NCI-H2227 treated with DMSO at 0.1 percent for 48 hours (cell line): ENCODE measurements at regions not wholly inside any gene's neighbourhood (a gene's known extent, or its start where the extent isn't known, plus 50 kb on each side); places are given as distances from the start of the nearest gene placed in this dataset.

ENCODE experiments used
- DNase-seq: peaks from one replicate; lab custom pipeline; 2025; lab: John Stamatoyannopoulos, UW

DNA sequence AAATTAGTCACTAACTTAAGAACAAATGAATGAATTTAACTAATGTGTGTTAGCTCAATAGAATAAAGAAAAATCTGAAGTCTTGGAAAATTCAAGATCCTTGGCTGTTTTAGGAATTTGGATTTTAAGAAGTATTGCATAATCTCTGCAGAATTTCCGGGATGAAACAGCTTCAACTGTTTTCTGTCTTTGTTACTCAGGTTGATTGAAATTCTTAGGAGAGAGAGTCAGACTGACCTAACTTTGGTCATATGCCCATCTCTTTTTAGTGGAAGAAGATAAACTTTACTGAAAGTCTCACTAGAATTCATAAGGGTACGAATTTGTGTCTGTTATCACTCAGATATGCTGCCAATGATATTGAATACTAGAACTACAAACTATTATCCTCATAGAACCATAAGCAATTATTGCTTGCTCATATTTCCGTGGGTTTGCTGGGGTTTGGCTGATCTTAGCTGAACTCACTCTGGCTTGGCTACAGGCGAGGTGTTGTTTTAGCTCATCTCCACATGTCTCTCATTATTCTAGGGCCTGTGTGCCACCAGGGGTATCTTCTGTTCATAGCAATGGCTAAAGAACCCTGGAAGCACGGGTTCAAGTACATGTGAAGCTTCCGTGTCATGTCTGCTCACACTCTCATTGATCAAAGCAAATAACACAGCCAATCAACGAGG, 257.4 kb upstream of the NOVA1 start:
- DNase-seq: no peak

DNA sequence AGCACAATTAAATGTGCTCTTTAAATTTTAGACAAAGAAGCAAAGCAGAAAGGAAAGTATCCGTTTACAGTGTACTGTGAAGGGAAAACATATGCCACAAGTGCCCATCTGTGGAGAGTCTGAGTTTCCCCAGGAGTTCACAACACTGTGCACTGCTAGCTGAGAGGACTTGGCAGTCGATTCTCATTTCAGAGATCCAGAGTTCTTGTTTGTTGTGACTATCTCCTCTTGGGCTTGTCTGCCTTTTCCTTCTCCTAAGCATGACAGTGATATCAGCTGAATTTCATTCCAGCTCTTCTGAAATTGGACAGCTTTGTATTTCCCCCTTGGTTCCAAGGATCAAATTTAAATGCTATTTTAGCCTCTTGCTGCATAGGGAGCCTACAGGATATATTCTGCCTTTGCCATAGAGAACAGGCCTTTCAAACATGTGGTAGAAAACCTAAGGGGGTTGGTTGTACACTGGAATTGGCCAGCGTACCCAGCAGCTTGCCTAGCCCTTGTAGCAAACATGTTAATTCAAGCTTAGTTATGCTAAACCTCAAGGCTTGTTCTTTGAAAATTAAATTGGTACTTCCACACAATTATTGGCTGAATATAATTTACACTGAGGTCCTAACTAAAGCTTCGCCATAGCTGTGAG, 259.2 kb upstream of the NOVA1 start:
- DNase-seq: no peak

DNA sequence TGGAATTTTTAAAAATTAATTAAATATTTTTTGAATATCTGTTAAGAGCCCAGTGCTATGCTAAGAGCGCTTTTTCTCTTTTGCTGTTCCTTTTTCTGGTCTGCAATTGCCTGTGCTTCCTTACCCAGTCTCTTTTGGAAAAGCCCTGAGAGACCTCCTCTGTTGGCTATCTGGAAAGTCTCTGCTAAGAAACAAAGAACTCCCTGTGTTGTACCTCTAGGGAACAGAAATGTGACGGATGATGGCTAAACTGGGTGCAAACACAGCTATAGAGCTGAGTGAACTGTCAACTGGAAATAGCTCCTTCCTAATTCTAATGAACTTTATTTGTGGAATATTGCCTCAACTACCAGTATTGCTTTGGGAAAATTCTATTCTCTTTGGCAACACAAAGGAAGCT, 261.6 kb upstream of the NOVA1 start:
- DNase-seq: no peak

DNA sequence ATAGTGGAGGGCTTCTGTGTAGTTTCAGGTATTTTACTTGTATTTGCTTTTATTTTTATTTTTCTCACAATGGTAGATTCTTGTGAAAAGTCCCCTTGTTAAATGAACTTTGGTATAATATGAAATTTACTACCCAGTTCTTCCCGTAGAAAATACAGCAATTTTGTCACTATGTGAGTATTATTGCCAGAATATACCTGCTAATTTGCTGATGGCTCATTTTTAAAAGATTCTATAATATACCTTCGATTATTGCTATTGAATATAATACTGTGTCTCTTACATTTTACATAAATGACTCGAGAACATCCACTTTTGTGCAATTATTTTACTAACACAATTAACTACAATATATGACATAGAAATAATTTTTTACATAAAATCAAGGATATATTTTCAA, 262.3 kb upstream of the NOVA1 start:
- DNase-seq: no peak

- no peak for DNase-seq
These were observed 265.9 kb upstream of the NOVA1 start for GRCh38 chr14:26863736-26864135.

GRCh38 chr14:26866721-26867120, 268.9 kb upstream of the NOVA1 start:
- no peak for DNase-seq

GRCh38 chr14:26867171-26867757, 269.4 kb upstream of the NOVA1 start:
- DNase-seq: no peak

- DNase-seq: no peak
These were observed 272.3 kb upstream of the NOVA1 start for GRCh38 chr14:26870096-26870495.

- DNase-seq: peak; percentile 47
These were observed 273.1 kb upstream of the NOVA1 start for GRCh38 chr14:26870722-26871617.

- DNase-seq: no peak
These were observed 274.9 kb upstream of the NOVA1 start for GRCh38 chr14:26872515-26873361.

DNA sequence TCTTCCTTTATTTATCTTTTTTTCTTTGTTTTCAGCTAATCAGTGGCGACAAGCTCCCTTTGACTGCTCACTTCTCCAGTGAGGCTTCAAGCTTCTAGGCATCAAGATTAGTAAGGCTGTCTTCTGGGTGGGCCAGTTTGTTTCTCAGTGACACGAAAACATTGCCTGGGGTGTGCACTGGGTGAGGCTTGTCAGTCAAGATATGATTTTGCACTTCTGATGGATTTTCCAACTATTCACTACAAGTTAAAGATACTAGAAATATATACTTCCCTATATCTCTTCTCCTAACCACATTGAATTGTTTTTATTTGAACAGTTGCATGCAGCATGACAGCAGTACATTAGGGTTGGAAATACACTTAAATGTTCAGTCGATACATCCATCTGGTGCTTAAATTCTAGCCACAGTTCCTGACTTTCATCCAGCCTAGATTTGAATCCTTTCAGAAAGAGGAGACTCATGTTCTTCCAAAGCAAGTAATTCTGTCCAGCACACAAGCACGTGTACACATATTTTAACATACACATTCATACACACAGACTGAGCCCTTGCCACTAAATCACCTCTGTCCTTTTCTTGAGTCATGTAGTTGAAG, 275.6 kb upstream of the NOVA1 start:
- no peak for DNase-seq

DNA sequence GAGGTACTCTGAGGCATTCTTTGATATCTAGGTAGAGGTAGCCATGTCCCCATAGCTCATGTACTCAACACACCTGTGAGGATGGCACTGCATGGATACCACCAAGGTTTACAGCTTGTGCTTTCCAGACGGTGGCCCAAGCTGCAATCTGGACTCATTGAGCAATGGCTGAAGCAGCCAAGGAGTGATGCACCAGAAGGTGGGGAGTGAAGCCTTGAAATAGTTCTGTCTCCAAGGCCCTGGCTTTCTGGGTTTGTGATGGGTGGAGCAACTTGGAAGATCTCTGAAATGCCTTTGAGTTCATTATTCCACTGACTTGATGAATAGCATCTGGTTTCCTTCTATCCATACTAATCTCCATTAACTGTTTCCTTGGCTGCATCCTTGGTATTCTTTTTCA, 290.0 kb upstream of the NOVA1 start:
- no peak for DNase-seq

GRCh38 chr14:26888592-26888991, 290.8 kb upstream of the NOVA1 start:
- DNase-seq: no peak

- DNase-seq: no peak
These were observed 298.6 kb upstream of the NOVA1 start for GRCh38 chr14:26896447-26896846.

DNA sequence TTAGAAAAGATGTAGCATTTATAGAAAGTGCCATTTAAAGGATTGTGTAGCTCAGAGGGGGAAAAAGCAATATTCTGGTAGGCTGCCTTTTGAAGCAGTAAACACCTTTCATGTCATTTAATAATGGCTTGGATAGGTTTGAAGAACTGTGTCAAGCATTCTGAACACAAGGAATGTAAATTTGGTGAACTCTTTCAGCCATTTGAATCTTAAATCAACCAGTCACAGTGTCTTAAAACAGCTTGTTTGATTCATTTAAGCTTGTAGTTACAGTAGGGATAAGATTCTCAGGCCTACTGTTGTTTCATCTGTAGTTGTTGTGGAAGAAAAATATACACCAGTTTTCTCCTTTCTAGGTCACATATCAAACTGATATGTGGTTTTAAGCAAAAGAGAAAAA, 299.4 kb upstream of the NOVA1 start:
- DNase-seq: no peak

- peak; percentile 1 for DNase-seq
These were observed 307.4 kb upstream of the NOVA1 start for GRCh38 chr14:26905229-26905628.

GRCh38 chr14:26913786-26914185, 316.0 kb upstream of the NOVA1 start:
- no peak for DNase-seq

- no peak for DNase-seq
These were observed 319.3 kb upstream of the NOVA1 start for GRCh38 chr14:26917086-26917485.

DNA sequence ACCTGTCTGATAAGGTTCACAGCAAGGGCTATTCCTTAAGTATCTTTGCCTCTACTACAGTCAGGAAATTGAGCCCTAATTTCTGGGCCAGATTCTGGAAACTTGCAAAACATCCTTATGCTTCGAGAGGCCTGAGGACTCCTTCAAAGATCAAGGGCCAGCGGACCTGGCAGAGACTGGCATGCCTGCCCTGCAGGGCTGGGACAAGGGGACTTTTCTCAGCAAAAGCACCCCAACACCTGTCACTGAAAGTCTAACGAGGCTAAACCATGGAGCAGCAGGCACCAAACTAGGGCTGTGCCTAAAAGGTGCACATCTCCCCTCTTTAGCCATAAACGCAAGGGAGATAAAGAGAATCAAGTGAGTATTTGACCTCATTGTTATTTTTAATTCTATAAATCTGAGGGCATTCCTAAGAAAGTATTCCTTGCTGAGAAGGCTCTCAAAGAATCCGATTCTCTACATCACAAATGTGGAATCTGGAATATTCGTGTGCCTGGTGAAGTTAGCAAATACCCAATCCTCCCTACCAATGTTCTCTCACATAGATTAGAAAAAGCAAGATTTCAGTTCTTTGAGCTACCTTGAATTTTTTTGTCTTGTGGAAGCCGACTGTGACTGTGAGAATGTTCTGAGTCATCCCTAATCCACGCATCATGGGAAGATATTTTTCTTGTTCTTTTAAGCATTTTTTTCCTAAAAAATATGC, 328.2 kb upstream of the NOVA1 start:
- no peak for DNase-seq

DNA sequence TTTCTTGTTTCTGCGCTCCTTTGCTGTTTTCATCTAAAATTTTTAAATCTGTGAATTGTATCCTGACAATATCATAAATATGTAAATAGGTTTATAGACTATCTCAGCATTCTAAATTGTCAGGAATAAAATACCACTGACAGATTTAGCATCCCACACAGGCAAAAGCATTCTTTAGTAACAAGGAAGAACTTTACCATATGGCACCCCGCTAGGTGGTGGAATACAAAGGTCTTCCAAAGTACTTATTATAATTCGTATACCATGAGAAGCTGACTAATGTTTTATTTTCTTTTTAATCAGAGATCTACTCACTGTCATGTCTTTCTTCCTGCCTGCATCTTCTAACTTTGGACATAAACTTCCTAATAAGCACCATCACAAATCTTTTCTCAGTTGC, 328.8 kb upstream of the NOVA1 start:
- no peak for DNase-seq

DNA sequence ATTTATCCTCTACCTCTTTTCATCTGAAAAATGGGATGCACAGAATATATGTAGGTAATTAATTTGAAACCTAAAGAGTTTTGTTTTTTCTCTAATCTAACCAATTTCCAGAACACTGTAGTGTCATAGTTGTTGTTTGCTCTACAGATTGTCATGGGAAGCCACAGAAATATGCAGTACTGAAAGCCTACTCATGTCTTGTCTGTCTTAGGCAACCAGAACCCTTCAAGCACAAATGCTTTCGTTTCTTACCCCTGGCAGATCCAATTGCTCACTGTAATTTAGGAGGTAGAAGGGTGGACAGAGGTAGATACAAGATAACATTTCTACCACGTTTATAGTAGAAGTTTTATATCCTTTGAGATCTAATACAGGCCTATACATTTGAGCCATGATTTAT, 330.2 kb upstream of the NOVA1 start:
- DNase-seq: no peak
